Suprapubic skin (tissue), 4 donors: ENCODE measurements at regions not wholly inside any gene's neighbourhood (a gene's known extent, or its start where the extent isn't known, plus 50 kb on each side); places are given as distances from the start of the nearest gene placed in this dataset.
"Not testable (repeated sequence)": the region's sequence is repeated elsewhere in the genome, so short reads cannot be mapped to it uniquely, and the experiment has no call there.

Experiments used
- CTCF ChIP-seq, 2 donors: fragments of 200-600 bp in 1 of 2; fragments of 450-650 bp in 1 of 2; sonication (generic) in 1 of 2; IDR thresholded peaks; one replicate each; pipeline ENCODE4 v1.5.1; 2016 to 2019; ENCODE audit warnings: antibody characterized with exemption in 2 of 2, mild to moderate bottlenecking in 1 of 2, moderate library complexity in 1 of 2
- EP300 ChIP-seq: sonication (generic); formaldehyde crosslinking; IDR thresholded peaks from one replicate; pipeline ENCODE4 v1.6.1; 2017; ENCODE audit warnings: antibody characterized with exemption
- POLR2A ChIP-seq, 2 donors: fragments of 450-650 bp; IDR thresholded peaks; one replicate each; pipeline ENCODE4 v1.6.1; 2017; ENCODE audit warnings: antibody characterized with exemption in 2 of 2, mild to moderate bottlenecking in 2 of 2, moderate library complexity in 2 of 2
- POLR2AphosphoS5 ChIP-seq, 3 donors: sonication (generic); formaldehyde crosslinking; IDR thresholded peaks; one replicate each; pipeline ENCODE4 v1.6.1; 2017; ENCODE audit warnings: antibody characterized with exemption in 3 of 3

GRCh38 chr21:6551045-6551444 is 3970.3 kb upstream of the TPTE start:
- TF ChIP-seq POLR2AphosphoS5 (IDR thresholded peaks at IDR 0.05); CTCF (IDR thresholded peaks at IDR 0.05); EP300; POLR2A (IDR thresholded peaks at IDR 0.05): not testable (repeated sequence)
